ENCODE measurements at regions not wholly inside any gene's neighbourhood (a gene's known extent, or its start where the extent isn't known, plus 50 kb on each side); places are given as distances from the start of the nearest gene placed in this dataset.

GRCh38 chr1:36737767-36738166 is 255.1 kb upstream of the CSF3R start:
- intact Hi-C loops (cut with DNase I): no loop called here
- WGBS, 2 donors: 14 to 23% methylated on average over 11 of the region's 11 CpGs
- H3K27me3 ChIP-seq: peaks cover 0 to 90% (median 0%) of the 10 kb centered on the region in 4 donors

GRCh38 chr1:36737038-36737555 is 254.4 kb upstream of the CSF3R start:
- 52 to 60% methylated on average over 5 of the region's 5 CpGs for WGBS, 2 donors
- Histone ChIP-seq H3K4me1 (no peaks in the 10 kb centered on the region), H3K27me3 (peaks cover 0 to 96% (median 0%) of the 10 kb centered on the region in 4 donors), H3K9me3 (peaks cover 0 to 4% (median 0%) of the 10 kb centered on the region in 3 donors), H3K4me3 (no peak overlapping the region), H3K27ac (no peak overlapping the region), H3K36me3 (no peaks in the 10 kb centered on the region)
- no peak for DNase-seq
- no peak for TF ChIP-seq CTCF (IDR thresholded peaks at IDR 0.05)
- TF ChIP-seq POLR2A (IDR thresholded peaks at IDR 0.05): no peak
- intact Hi-C loops (cut with DNase I): no loop called here

More at GRCh38 chr1:36737767-36738166, 255.1 kb upstream of the CSF3R start:
- Histone ChIP-seq H3K4me1 (no peaks in the 10 kb centered on the region), H3K4me3 (no peak overlapping the region), H3K36me3 (no peaks in the 10 kb centered on the region), H3K9me3 (peaks cover 0 to 4% (median 0%) of the 10 kb centered on the region in 3 donors), H3K27ac (no peak overlapping the region)
- TF ChIP-seq CTCF (IDR thresholded peaks at IDR 0.05) (no peak), POLR2A (IDR thresholded peaks at IDR 0.05) (no peak)
- DNase-seq: no peak

GRCh38 chr1:36735939-36736730 is 253.4 kb upstream of the CSF3R start:
- WGBS, 2 donors: 32 to 44% methylated on average over 18 of the region's 18 CpGs
- peaks cover 0 to 90% (median 0%) of the 10 kb centered on the region in 4 donors for H3K27me3 ChIP-seq
- intact Hi-C loops (cut with DNase I): no loop called here
- no peak overlapping the region for H3K4me3 ChIP-seq
- peaks cover 0 to 2% (median 0%) of the 10 kb centered on the region in 3 donors for H3K9me3 ChIP-seq
- H3K27ac ChIP-seq: no peak overlapping the region
- H3K4me1 ChIP-seq: no peaks in the 10 kb centered on the region
- H3K36me3 ChIP-seq: no peaks in the 10 kb centered on the region
- no peak for TF ChIP-seq CTCF (IDR thresholded peaks at IDR 0.05)
- TF ChIP-seq POLR2A (IDR thresholded peaks at IDR 0.05): no peak
- DNase-seq: no peak

GRCh38 chr1:36735436-36735835 is 252.7 kb upstream of the CSF3R start:
- intact Hi-C loops (cut with DNase I): no loop called here
- Histone ChIP-seq H3K27ac (no peak overlapping the region), H3K36me3 (no peaks in the 10 kb centered on the region), H3K4me1 (no peaks in the 10 kb centered on the region), H3K4me3 (no peak overlapping the region), H3K27me3 (peaks cover 0 to 94% (median 0%) of the 10 kb centered on the region in 4 donors), H3K9me3 (no peaks in the 10 kb centered on the region)
- TF ChIP-seq POLR2A (IDR thresholded peaks at IDR 0.05): no peak
- TF ChIP-seq CTCF (IDR thresholded peaks at IDR 0.05): no peak
- DNase-seq: no peak
- 67 to 80% methylated on average over 3 of the region's 4 CpGs for WGBS, 2 donors

- Histone ChIP-seq H3K4me3 (no peak overlapping the region), H3K36me3 (no peaks in the 10 kb centered on the region), H3K9me3 (no peaks in the 10 kb centered on the region), H3K27me3 (peaks cover 0 to 92% (median 0%) of the 10 kb centered on the region in 4 donors), H3K27ac (no peak overlapping the region), H3K4me1 (no peaks in the 10 kb centered on the region)
- DNase-seq: no peak
- intact Hi-C loops (cut with DNase I): no loop called here
- 32 to 43% methylated on average over 2 of the region's 2 CpGs for WGBS, 2 donors
- TF ChIP-seq POLR2A (IDR thresholded peaks at IDR 0.05) (no peak), CTCF (IDR thresholded peaks at IDR 0.05) (no peak)
Observed at GRCh38 chr1:36734356-36734755, 251.6 kb upstream of the CSF3R start.

All from esophagus squamous epithelium (tissue), 5 donors.